Activated B cell treated with CpG ODN at 0.5 μM for 24 hours (primary cell): ENCODE measurements at regions not wholly inside any gene's neighbourhood (a gene's known extent, or its start where the extent isn't known, plus 50 kb on each side); places are given as distances from the start of the nearest gene placed in this dataset.

Source experiments
- ATAC-seq: fragments of 200-7000 bp; cut with Tn5 transposase; one replicate; pipeline ENCODE4 v1.10.0; 2021; ENCODE audit warnings: low read depth, mild to moderate bottlenecking, moderate library complexity
- CTCF ChIA-PET: fragments of 350-600 bp; sonication (Branson Sonifier 250); formaldehyde crosslinking; loops from one replicate; lab custom pipeline; 2021; ENCODE audit warnings: antibody characterized with exemption; lab: Charles Lee
- POLR2A ChIA-PET: fragments of 350-600 bp; sonication (Branson Sonifier 250); formaldehyde crosslinking; loops from one replicate; lab custom pipeline; 2021; ENCODE audit warnings: antibody characterized with exemption; lab: Charles Lee
- DNase-seq: peaks from one replicate; pipeline ENCODE4 v3.0.0; 2022
- H3K27ac Mint-ChIP-seq: one replicate; pipeline ENCODE4 v1.8.0; 2020; ENCODE audit warnings: mixed read lengths
- H3K27me3 Mint-ChIP-seq: one replicate; pipeline ENCODE4 v1.8.0; 2021; ENCODE audit warnings: mixed read lengths
- H3K36me3 Mint-ChIP-seq: one replicate; pipeline ENCODE4 v1.8.0; 2021; ENCODE audit warnings: low read depth, mixed read lengths
- H3K4me1 Mint-ChIP-seq: one replicate; pipeline ENCODE4 v1.8.0; 2021; ENCODE audit warnings: mixed read lengths
- H3K4me3 Mint-ChIP-seq: one replicate; pipeline ENCODE4 v1.8.0; 2020; ENCODE audit warnings: mild to moderate bottlenecking, mixed read lengths
- H3K9me3 Mint-ChIP-seq: one replicate; pipeline ENCODE4 v1.8.0; 2020; ENCODE audit warnings: mixed read lengths
- intact Hi-C: fragments of 100-400 bp; cut with micrococcal nuclease; formaldehyde crosslinking; loops from one replicate; pipeline ENCODE4 v1.15.1; 2024
- TF ChIP-seq, protein P1 (sequence below): fragments of 200-600 bp; IDR thresholded peaks from one replicate; pipeline ENCODE4 v1.8.0; 2022; ENCODE audit warnings: antibody characterized with exemption, mild to moderate bottlenecking

- ATAC-seq (no peak), DNase-seq (no peak)
- Mint-ChIP-seq H3K4me1 (no peaks in the 10 kb centered on the region), H3K36me3 (no peaks in the 10 kb centered on the region), H3K4me3 (no peak overlapping the region), H3K9me3 (peaks cover 19% of the 10 kb centered on the region), H3K27ac (no peak overlapping the region), H3K27me3 (no peaks in the 10 kb centered on the region)
- ChIA-PET POLR2A (no interaction called here), CTCF (no interaction called here)
- intact Hi-C loops = no loop called here
- TF ChIP-seq, protein P1, sequence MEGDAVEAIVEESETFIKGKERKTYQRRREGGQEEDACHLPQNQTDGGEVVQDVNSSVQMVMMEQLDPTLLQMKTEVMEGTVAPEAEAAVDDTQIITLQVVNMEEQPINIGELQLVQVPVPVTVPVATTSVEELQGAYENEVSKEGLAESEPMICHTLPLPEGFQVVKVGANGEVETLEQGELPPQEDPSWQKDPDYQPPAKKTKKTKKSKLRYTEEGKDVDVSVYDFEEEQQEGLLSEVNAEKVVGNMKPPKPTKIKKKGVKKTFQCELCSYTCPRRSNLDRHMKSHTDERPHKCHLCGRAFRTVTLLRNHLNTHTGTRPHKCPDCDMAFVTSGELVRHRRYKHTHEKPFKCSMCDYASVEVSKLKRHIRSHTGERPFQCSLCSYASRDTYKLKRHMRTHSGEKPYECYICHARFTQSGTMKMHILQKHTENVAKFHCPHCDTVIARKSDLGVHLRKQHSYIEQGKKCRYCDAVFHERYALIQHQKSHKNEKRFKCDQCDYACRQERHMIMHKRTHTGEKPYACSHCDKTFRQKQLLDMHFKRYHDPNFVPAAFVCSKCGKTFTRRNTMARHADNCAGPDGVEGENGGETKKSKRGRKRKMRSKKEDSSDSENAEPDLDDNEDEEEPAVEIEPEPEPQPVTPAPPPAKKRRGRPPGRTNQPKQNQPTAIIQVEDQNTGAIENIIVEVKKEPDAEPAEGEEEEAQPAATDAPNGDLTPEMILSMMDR = no peak
These were observed 469.3 kb downstream of the NEBL start for GRCh38 chr10:20427821-20428220.

DNA sequence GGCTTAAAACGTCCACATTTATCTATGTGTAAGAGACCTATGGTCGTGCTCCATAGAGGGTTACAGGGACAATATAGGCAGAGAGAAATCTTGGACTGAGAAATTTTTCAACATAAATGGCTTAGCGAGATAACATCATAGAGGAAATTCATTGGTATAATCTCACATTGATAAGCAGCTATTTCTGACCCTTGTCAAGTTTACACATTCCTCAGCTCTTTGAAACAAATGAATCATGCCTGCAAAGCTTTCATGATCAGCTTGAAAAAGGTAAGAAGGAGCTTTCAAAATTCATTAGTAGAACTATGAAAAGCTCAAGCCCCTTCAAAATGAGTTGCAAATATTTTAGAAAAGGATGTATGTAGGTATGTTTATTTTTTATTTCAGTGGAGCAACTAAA is 478.8 kb downstream of the NEBL start:
- Mint-ChIP-seq H3K4me3 (no peak overlapping the region), H3K4me1 (no peaks in the 10 kb centered on the region), H3K27ac (no peak overlapping the region), H3K27me3 (no peaks in the 10 kb centered on the region), H3K9me3 (peaks cover 21% of the 10 kb centered on the region), H3K36me3 (no peaks in the 10 kb centered on the region)
- DNase-seq (no peak), ATAC-seq (no peak)
- CTCF ChIA-PET = no interaction called here
- intact Hi-C loops = no loop called here
- POLR2A ChIA-PET = no interaction called here
- TF ChIP-seq, protein P1 = no peak

GRCh38 chr10:20417791-20418190 is 479.3 kb downstream of the NEBL start:
- DNase-seq (no peak), ATAC-seq (no peak)
- Mint-ChIP-seq H3K9me3 (peaks cover 21% of the 10 kb centered on the region), H3K27ac (no peak overlapping the region), H3K4me1 (no peaks in the 10 kb centered on the region), H3K27me3 (no peaks in the 10 kb centered on the region), H3K4me3 (no peak overlapping the region), H3K36me3 (no peaks in the 10 kb centered on the region)
- POLR2A ChIA-PET = no interaction called here
- TF ChIP-seq, protein P1 = no peak
- CTCF ChIA-PET = no interaction called here
- intact Hi-C loops = no loop called here

DNA sequence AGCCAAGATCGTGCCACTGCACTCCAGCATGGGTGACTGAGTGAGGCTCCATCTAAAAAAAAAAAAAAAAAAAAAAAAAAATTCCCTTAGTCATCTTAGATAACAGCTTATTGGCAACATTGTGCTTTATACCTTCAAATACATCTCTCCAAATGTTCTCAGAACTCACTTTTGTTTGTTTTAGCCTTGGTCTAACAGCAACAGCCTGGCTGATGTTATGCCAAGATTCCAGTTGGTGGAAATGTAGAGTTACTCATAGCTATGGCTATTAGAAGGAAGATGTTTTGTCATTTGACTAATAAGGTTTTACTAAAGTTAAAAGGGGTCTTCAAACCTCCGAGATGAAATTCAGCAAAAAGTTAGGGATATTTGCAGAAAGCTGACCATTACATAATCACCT is 481.4 kb downstream of the NEBL start:
- no peak overlapping the region for H3K4me3 Mint-ChIP-seq
- H3K36me3 Mint-ChIP-seq = no peaks in the 10 kb centered on the region
- H3K9me3 Mint-ChIP-seq = peaks cover 13% of the 10 kb centered on the region
- no peaks in the 10 kb centered on the region for H3K4me1 Mint-ChIP-seq
- no peaks in the 10 kb centered on the region for H3K27me3 Mint-ChIP-seq
- no peak for ATAC-seq
- CTCF ChIA-PET = no interaction called here
- intact Hi-C loops = no loop called here
- POLR2A ChIA-PET = no interaction called here
- no peak overlapping the region for H3K27ac Mint-ChIP-seq
- no peak for DNase-seq
- TF ChIP-seq, protein P1 = no peak

GRCh38 chr10:20407357-20407756 is 489.8 kb downstream of the NEBL start:
- H3K36me3 Mint-ChIP-seq = no peaks in the 10 kb centered on the region
- ATAC-seq = no peak
- POLR2A ChIA-PET = no interaction called here
- H3K4me1 Mint-ChIP-seq = no peaks in the 10 kb centered on the region
- TF ChIP-seq, protein P1 = no peak
- H3K27me3 Mint-ChIP-seq = no peaks in the 10 kb centered on the region
- intact Hi-C loops = no loop called here
- DNase-seq = no peak
- CTCF ChIA-PET = no interaction called here
- H3K4me3 Mint-ChIP-seq = no peak overlapping the region
- no peak overlapping the region for H3K27ac Mint-ChIP-seq
- peaks cover 3% of the 10 kb centered on the region for H3K9me3 Mint-ChIP-seq
